GM23338 (cell line): ENCODE measurements at regions not wholly inside any gene's neighbourhood (a gene's known extent, or its start where the extent isn't known, plus 50 kb on each side); places are given as distances from the start of the nearest gene placed in this dataset.

Source experiments
- ATAC-seq: fragments of 200-7000 bp; cut with Tn5 transposase; 3 replicates; pipeline ENCODE4 v1.9.1; 2020
- DNase-seq: peaks from one replicate; pipeline ENCODE4 v3.0.0-alpha.2; 2015; ENCODE audit warnings: low spot score
- H2AFZ ChIP-seq: fragments of 200-600 bp; sonication (generic); 2 replicates; pipeline ENCODE4 v1.8.0; 2016; ENCODE audit warnings: antibody characterized with exemption, mild to moderate bottlenecking, moderate library complexity
- H3F3A ChIP-seq: fragments of 200-600 bp; sonication (generic); replicated peaks from 2 replicates; pipeline ENCODE4 v1.8.0; 2017; ENCODE audit warnings: antibody characterized with exemption, mixed run types, low read depth
- H3K27ac ChIP-seq: fragments of 200-600 bp; sonication (generic); 2 replicates; pipeline ENCODE4 v1.6.1; 2016; ENCODE audit warnings: low read depth
- H3K27me3 ChIP-seq: fragments of 200-600 bp; sonication (generic); 2 replicates; pipeline ENCODE4 v1.8.0; 2016; ENCODE audit warnings: mild to moderate bottlenecking, mixed run types, moderate library complexity; ENCODE audit not compliant: insufficient read depth
- H3K36me3 ChIP-seq: fragments of 200-600 bp; sonication (generic); 2 replicates; pipeline ENCODE4 v1.8.0; 2016; ENCODE audit warnings: mild to moderate bottlenecking; ENCODE audit not compliant: insufficient read depth
- H3K4me1 ChIP-seq: fragments of 200-600 bp; sonication (generic); 2 replicates; pipeline ENCODE4 v1.8.0; 2016; ENCODE audit warnings: mild to moderate bottlenecking, moderate library complexity; ENCODE audit not compliant: insufficient read depth
- H3K4me2 ChIP-seq: fragments of 200-600 bp; sonication (generic); 2 replicates; pipeline ENCODE4 v1.7.1; 2017; ENCODE audit warnings: mixed run types
- H3K4me3 ChIP-seq: fragments of 200-600 bp; sonication (generic); 2 replicates; pipeline ENCODE4 v1.6.1; 2016; ENCODE audit warnings: mixed run types
- H3K79me2 ChIP-seq: fragments of 200-600 bp; sonication (generic); replicated peaks from 2 replicates; pipeline ENCODE4 v1.8.0; 2017; ENCODE audit warnings: mild to moderate bottlenecking; ENCODE audit not compliant: insufficient read depth
- H3K9me2 ChIP-seq: fragments of 200-600 bp; sonication (generic); 2 replicates; pipeline ENCODE4 v1.8.0; 2017; ENCODE audit not compliant: insufficient read depth
- H4K20me1 ChIP-seq: fragments of 200-600 bp; sonication (generic); replicated peaks from 2 replicates; pipeline ENCODE4 v1.8.0; 2017; ENCODE audit warnings: mild to moderate bottlenecking; ENCODE audit not compliant: insufficient read depth
- H3K27ac Mint-ChIP-seq: 2 replicates; pipeline ENCODE4 v1.8.0; 2020; ENCODE audit warnings: inconsistent platforms, mild to moderate bottlenecking, moderate library complexity, mixed read lengths
- H3K27me3 Mint-ChIP-seq: 3 replicates; pipeline ENCODE4 v1.8.0; 2022; ENCODE audit warnings: low read depth, mild to moderate bottlenecking, moderate library complexity, mixed read lengths, inconsistent platforms; ENCODE audit not compliant: insufficient read depth, poor library complexity
- H3K36me3 Mint-ChIP-seq: 3 replicates; pipeline ENCODE4 v1.8.0; 2021; ENCODE audit warnings: low read depth, mild to moderate bottlenecking, inconsistent platforms, moderate library complexity, mixed read lengths
- H3K4me1 Mint-ChIP-seq: 3 replicates; pipeline ENCODE4 v1.8.0; 2020; ENCODE audit warnings: mild to moderate bottlenecking, inconsistent platforms, mixed read lengths
- H3K4me3 Mint-ChIP-seq: 3 replicates; pipeline ENCODE4 v1.8.0; 2021; ENCODE audit warnings: moderate library complexity, mild to moderate bottlenecking, inconsistent platforms, mixed read lengths
- H3K9me3 Mint-ChIP-seq: 3 replicates; pipeline ENCODE4 v1.8.0; 2020; ENCODE audit warnings: moderate library complexity, mild to moderate bottlenecking, inconsistent platforms, mixed read lengths
- CREB1 ChIP-seq: fragments of 250-450 bp; sonication (Bioruptor Pico); IDR thresholded peaks from 2 replicates; pipeline ENCODE4 v1.5.0; 2020; ENCODE audit warnings: low read depth, mild to moderate bottlenecking, moderate library complexity
- EZH2phosphoT487 ChIP-seq: fragments of 200-600 bp; sonication (generic); IDR thresholded peaks from one replicate; pipeline ENCODE4 v1.8.1; 2018; ENCODE audit warnings: antibody characterized with exemption; ENCODE audit not compliant: unreplicated experiment
- JUNB ChIP-seq: IDR thresholded peaks from one replicate; pipeline ENCODE4 v1.6.1; 2016; ENCODE audit warnings: antibody characterized with exemption; ENCODE audit not compliant: unreplicated experiment
- NANOG ChIP-seq: IDR thresholded peaks from 2 replicates; pipeline ENCODE4 v1.6.1; 2016; ENCODE audit warnings: antibody characterized with exemption, borderline replicate concordance
- POLR2AphosphoS5 ChIP-seq: IDR thresholded peaks from 2 replicates; pipeline ENCODE4 v1.6.1; 2016; ENCODE audit warnings: antibody characterized with exemption, low read depth
- STAT1 ChIP-seq: IDR thresholded peaks from one replicate; pipeline ENCODE4 v1.6.1; 2016; ENCODE audit warnings: antibody characterized with exemption; ENCODE audit not compliant: unreplicated experiment
- ZNF331 ChIP-seq: fragments of 250-450 bp; sonication (Bioruptor Pico); IDR thresholded peaks from 2 replicates; pipeline ENCODE4 v1.5.0; 2020; ENCODE audit warnings: low read depth, mild to moderate bottlenecking, moderate library complexity
- TF ChIP-seq, protein P1 (sequence below): IDR thresholded peaks from one replicate; pipeline ENCODE4 v1.6.1; 2018; ENCODE audit warnings: antibody characterized with exemption; ENCODE audit not compliant: unreplicated experiment
- TF ChIP-seq, protein P2 (sequence below), 2 experiments: fragments of 200-600 bp in 1 of 2; sonication (generic) in 1 of 2; conservative IDR thresholded peaks; 2 replicates each; pipeline versions ENCODE4 v1.5.1 to v1.6.1; 2016 to 2017; ENCODE audit warnings: antibody characterized with exemption in 2 of 2, low read depth in 2 of 2, mild to moderate bottlenecking in 2 of 2, moderate library complexity in 1 of 2
- TF ChIP-seq, protein P3 (sequence below): IDR thresholded peaks from 2 replicates; pipeline ENCODE4 v1.6.1; 2016; ENCODE audit warnings: antibody characterized with exemption

DNA sequence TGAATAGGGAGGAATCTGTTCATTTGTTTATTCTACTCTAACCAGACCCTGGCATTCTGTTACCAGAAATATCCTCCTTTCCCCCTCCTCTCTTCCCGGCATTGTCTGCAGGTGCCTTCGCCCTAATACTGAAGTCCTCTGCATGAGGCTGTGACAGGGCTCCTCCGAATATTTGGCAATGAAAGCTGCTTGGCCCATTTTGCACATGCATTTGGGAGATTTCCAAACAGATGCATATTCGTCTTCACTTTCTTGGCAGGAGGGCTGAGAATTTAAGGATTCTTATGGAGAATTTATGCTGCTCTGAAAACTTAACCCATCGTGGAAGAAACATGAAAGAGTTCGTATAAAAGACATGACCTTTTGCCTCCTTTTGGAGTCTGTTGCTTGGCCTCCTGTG lies 484.0 kb downstream of the ZNF608 start:
- H3K9me3 Mint-ChIP-seq: peaks cover 8% of the 10 kb centered on the region; the same call in 1 of the 3 replicates
- H3K27me3 Mint-ChIP-seq: no peaks in the 10 kb centered on the region
- Histone ChIP-seq H3F3A (no peaks in the 10 kb centered on the region), H3K27ac (no peak overlapping the region), H4K20me1 (no peaks in the 10 kb centered on the region), H2AFZ (no peak overlapping the region), H3K36me3 (no peaks in the 10 kb centered on the region), H3K4me2 (peak overlapping the region; percentile 19), H3K4me1 (peaks cover 37% of the 10 kb centered on the region), H3K4me3 (no peak overlapping the region), H3K27me3 (no peaks in the 10 kb centered on the region), H3K9me2 (peaks cover 14% of the 10 kb centered on the region), H3K79me2 (no peaks in the 10 kb centered on the region)
- no peak overlapping the region for H3K27ac Mint-ChIP-seq
- TF ChIP-seq NANOG: no peak
- ATAC-seq: peak; percentile 62
- no peak overlapping the region for H3K4me3 Mint-ChIP-seq
- peak; percentile 19 for DNase-seq
- peaks cover 21% of the 10 kb centered on the region for H3K36me3 Mint-ChIP-seq
- H3K4me1 Mint-ChIP-seq: peaks cover 7% of the 10 kb centered on the region

DNA sequence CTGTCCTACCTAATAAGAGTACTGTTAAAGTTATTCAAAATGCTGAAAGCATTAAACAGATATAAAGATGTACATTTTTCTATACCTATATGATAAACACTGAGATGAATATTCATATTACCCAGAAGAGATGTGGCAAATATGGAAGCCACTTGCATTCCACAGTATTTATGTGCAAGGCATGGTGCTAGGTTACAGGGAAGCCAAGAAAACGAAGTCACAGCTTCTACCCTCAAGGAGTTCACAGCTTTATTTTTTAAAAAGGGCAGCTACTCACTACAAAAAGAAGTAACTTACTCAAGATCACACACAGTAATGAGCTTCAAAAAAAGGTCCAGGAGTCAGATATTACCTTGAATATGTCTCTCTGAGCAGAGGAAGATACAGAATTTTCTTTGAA lies 484.6 kb downstream of the ZNF608 start:
- Mint-ChIP-seq H3K27ac (no peak overlapping the region), H3K27me3 (no peaks in the 10 kb centered on the region), H3K36me3 (peaks cover 25% of the 10 kb centered on the region), H3K9me3 (peaks cover 10% of the 10 kb centered on the region), H3K4me1 (peaks cover 8% of the 10 kb centered on the region), H3K4me3 (no peak overlapping the region)
- no peak for DNase-seq
- Histone ChIP-seq H3K4me1 (peaks cover 37% of the 10 kb centered on the region), H3K9me2 (peaks cover 14% of the 10 kb centered on the region), H3K27ac (0 out of 2 replicates have a peak overlapping the region, but pooled peaks have one; percentile 21), H3K27me3 (no peaks in the 10 kb centered on the region), H3K4me2 (peak overlapping the region; percentile 19), H2AFZ (no peak overlapping the region), H3K36me3 (no peaks in the 10 kb centered on the region), H3K79me2 (no peaks in the 10 kb centered on the region), H3K4me3 (no peak overlapping the region), H4K20me1 (no peaks in the 10 kb centered on the region), H3F3A (no peaks in the 10 kb centered on the region)
- no peak for ATAC-seq
- TF ChIP-seq JUNB (no peak), ZNF331 (no peak), NANOG (no peak), POLR2AphosphoS5 (no peak), EZH2phosphoT487 (no peak), STAT1 (no peak), CREB1 (CRISPR knock-in tag) (no peak)
- TF ChIP-seq, protein P1, sequence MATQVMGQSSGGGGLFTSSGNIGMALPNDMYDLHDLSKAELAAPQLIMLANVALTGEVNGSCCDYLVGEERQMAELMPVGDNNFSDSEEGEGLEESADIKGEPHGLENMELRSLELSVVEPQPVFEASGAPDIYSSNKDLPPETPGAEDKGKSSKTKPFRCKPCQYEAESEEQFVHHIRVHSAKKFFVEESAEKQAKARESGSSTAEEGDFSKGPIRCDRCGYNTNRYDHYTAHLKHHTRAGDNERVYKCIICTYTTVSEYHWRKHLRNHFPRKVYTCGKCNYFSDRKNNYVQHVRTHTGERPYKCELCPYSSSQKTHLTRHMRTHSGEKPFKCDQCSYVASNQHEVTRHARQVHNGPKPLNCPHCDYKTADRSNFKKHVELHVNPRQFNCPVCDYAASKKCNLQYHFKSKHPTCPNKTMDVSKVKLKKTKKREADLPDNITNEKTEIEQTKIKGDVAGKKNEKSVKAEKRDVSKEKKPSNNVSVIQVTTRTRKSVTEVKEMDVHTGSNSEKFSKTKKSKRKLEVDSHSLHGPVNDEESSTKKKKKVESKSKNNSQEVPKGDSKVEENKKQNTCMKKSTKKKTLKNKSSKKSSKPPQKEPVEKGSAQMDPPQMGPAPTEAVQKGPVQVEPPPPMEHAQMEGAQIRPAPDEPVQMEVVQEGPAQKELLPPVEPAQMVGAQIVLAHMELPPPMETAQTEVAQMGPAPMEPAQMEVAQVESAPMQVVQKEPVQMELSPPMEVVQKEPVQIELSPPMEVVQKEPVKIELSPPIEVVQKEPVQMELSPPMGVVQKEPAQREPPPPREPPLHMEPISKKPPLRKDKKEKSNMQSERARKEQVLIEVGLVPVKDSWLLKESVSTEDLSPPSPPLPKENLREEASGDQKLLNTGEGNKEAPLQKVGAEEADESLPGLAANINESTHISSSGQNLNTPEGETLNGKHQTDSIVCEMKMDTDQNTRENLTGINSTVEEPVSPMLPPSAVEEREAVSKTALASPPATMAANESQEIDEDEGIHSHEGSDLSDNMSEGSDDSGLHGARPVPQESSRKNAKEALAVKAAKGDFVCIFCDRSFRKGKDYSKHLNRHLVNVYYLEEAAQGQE: no peak
- TF ChIP-seq, protein P2, sequence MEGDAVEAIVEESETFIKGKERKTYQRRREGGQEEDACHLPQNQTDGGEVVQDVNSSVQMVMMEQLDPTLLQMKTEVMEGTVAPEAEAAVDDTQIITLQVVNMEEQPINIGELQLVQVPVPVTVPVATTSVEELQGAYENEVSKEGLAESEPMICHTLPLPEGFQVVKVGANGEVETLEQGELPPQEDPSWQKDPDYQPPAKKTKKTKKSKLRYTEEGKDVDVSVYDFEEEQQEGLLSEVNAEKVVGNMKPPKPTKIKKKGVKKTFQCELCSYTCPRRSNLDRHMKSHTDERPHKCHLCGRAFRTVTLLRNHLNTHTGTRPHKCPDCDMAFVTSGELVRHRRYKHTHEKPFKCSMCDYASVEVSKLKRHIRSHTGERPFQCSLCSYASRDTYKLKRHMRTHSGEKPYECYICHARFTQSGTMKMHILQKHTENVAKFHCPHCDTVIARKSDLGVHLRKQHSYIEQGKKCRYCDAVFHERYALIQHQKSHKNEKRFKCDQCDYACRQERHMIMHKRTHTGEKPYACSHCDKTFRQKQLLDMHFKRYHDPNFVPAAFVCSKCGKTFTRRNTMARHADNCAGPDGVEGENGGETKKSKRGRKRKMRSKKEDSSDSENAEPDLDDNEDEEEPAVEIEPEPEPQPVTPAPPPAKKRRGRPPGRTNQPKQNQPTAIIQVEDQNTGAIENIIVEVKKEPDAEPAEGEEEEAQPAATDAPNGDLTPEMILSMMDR (conservative IDR thresholded peaks at IDR 0.05; ENCODE audit: low read depth in 2 of 2): no peak
- TF ChIP-seq, protein P3, sequence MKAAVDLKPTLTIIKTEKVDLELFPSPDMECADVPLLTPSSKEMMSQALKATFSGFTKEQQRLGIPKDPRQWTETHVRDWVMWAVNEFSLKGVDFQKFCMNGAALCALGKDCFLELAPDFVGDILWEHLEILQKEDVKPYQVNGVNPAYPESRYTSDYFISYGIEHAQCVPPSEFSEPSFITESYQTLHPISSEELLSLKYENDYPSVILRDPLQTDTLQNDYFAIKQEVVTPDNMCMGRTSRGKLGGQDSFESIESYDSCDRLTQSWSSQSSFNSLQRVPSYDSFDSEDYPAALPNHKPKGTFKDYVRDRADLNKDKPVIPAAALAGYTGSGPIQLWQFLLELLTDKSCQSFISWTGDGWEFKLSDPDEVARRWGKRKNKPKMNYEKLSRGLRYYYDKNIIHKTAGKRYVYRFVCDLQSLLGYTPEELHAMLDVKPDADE: no peak
